Stomach (tissue), 8 donors: ENCODE measurements at regions not wholly inside any gene's neighbourhood (a gene's known extent, or its start where the extent isn't known, plus 50 kb on each side); places are given as distances from the start of the nearest gene placed in this dataset.
"Not testable (repeated sequence)": the region's sequence is repeated elsewhere in the genome, so short reads cannot be mapped to it uniquely, and the experiment has no call there.

Experiments used
- DNase-seq, 2 donors: peaks; one replicate each; pipeline versions ENCODE4 v3.0.0 to v3.0.0-alpha.2; 2013 to 2019
- H3K27ac ChIP-seq, 5 donors: fragments of 200-600 bp in 4 of 5; sonication (generic) in 4 of 5; one replicate each; pipeline ENCODE4 v1.5.1; 2013 to 2019; ENCODE audit warnings: mild to moderate bottlenecking in 1 of 5, moderate library complexity in 1 of 5
- H3K27me3 ChIP-seq, 3 donors: fragments of 200-600 bp; sonication (generic); one replicate each; pipeline ENCODE4 v1.5.1; 2017 to 2019; ENCODE audit warnings: mixed run types in 1 of 3
- H3K36me3 ChIP-seq, 4 donors: fragments of 200-600 bp; sonication (generic); 1 replicate in 3 of 4; 2 replicates in 1 of 4; pipeline ENCODE4 v1.5.1; 2016 to 2019
- H3K4me1 ChIP-seq, 4 donors: fragments of 200-600 bp; sonication (generic); one replicate each; pipeline ENCODE4 v1.5.1; 2016 to 2019
- H3K4me3 ChIP-seq, 4 donors: fragments of 200-600 bp; sonication (generic) in 3 of 4; one replicate each; pipeline ENCODE4 v1.5.1; 2016 to 2019; ENCODE audit warnings: mild to moderate bottlenecking in 1 of 4
- H3K9me3 ChIP-seq, 4 donors: fragments of 200-600 bp; sonication (generic); one replicate each; pipeline ENCODE4 v1.5.1; 2016 to 2019
- EP300 ChIP-seq: sonication (generic); formaldehyde crosslinking; IDR thresholded peaks from one replicate; pipeline ENCODE4 v1.6.1; 2017; ENCODE audit warnings: antibody characterized with exemption
- POLR2A ChIP-seq, 4 donors: fragments of 450-650 bp; IDR thresholded peaks; one replicate each; pipeline ENCODE4 v1.6.1; 2016; ENCODE audit warnings: antibody characterized with exemption in 4 of 4, control low read depth in 2 of 4, mild to moderate bottlenecking in 1 of 4, moderate library complexity in 1 of 4
- POLR2AphosphoS5 ChIP-seq, 3 donors: sonication (generic); formaldehyde crosslinking; IDR thresholded peaks; one replicate each; pipeline ENCODE4 v1.6.1; 2016; ENCODE audit warnings: antibody characterized with exemption in 3 of 3
- WGBS, 5 donors: extraction: QIAGEN DNeasy Blood & Tissue Kit in 3 of 5; methylation state at CpG; one replicate each; pipeline versions ENCODE4 v1.1.5 to v1.1.7; 2013 to 2018; 5-methylcytosine and 5-hydroxymethylcytosine counted together
- intact Hi-C: fragments of 100-400 bp; cut with DNase I; formaldehyde crosslinking; loops from one replicate; pipeline ENCODE4 v1.15.1; 2023; ENCODE audit warnings: low total_unique reads
- TF ChIP-seq, protein P1 (sequence below), 7 experiments: fragments of 450-650 bp in 4 of 7; fragments of 200-600 bp in 3 of 7; sonication (generic) in 3 of 7; IDR thresholded peaks; one replicate each; pipeline ENCODE4 v1.5.1; 2016 to 2019; ENCODE audit warnings: antibody characterized with exemption in 7 of 7, control low read depth in 2 of 7, mild to moderate bottlenecking in 1 of 7
- donor health status: healthy with polysubstance abuse.
- donor health status: Bipolar disorder and iron deficiency.
- donor health status: healthy.

DNA sequence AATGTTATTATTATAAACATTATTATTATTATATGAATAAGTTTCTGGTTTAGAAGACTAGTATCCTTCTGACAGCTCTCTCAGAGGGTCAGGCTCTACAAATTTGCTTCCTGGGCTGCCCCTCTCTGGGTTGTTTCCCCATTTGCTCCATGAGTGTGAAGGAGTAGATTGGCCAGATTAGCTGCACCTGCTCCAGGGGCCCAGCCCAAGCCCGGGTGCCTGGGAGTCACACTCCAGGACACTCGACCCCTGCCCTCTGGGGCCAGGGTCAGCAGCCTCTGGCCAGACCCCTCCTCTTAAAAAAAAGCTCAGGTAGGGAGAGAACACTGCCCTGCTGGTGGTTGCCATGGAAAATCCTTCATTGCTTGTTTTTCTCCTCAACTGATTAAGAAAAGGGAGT, 169.0 kb upstream of the FOXD4L5 start:
- H3K4me1 ChIP-seq, intact Hi-C loops, DNase-seq, H3K36me3 ChIP-seq, H3K4me3 ChIP-seq, H3K27ac ChIP-seq, H3K27me3 ChIP-seq: not testable (repeated sequence)
- H3K9me3 ChIP-seq = peaks cover 0 to 21% (median 13%) of the 10 kb centered on the region in 4 donors
- WGBS, 5 donors = 29 to 57% (median 53%) methylated on average over 2 of the region's 2 CpGs

- WGBS, 5 donors = 66 to 82% (median 68%) methylated on average over 3 to 12 of the region's 12 CpGs
- H3K36me3 ChIP-seq = not testable (repeated sequence)
Observed at GRCh38 chr9:65449886-65450610, 165.0 kb upstream of the FOXD4L5 start.

GRCh38 chr9:65449423-65449822, 164.4 kb upstream of the FOXD4L5 start:
- Histone ChIP-seq H3K36me3 (no peaks in the 10 kb centered on the region), H3K27ac (no peak overlapping the region), H3K9me3 (peaks cover 0 to 17% (median 8%) of the 10 kb centered on the region in 4 donors), H3K27me3 (no peaks in the 10 kb centered on the region), H3K4me3 (no peak overlapping the region), H3K4me1 (no peaks in the 10 kb centered on the region)
- 68 to 82% (median 74%) methylated on average over 3 to 6 of the region's 6 CpGs for WGBS, 5 donors
- TF ChIP-seq POLR2A (IDR thresholded peaks at IDR 0.05) = no peak
- TF ChIP-seq POLR2AphosphoS5 (IDR thresholded peaks at IDR 0.05) = no peak
- no peak for TF ChIP-seq EP300
- TF ChIP-seq, protein P1, sequence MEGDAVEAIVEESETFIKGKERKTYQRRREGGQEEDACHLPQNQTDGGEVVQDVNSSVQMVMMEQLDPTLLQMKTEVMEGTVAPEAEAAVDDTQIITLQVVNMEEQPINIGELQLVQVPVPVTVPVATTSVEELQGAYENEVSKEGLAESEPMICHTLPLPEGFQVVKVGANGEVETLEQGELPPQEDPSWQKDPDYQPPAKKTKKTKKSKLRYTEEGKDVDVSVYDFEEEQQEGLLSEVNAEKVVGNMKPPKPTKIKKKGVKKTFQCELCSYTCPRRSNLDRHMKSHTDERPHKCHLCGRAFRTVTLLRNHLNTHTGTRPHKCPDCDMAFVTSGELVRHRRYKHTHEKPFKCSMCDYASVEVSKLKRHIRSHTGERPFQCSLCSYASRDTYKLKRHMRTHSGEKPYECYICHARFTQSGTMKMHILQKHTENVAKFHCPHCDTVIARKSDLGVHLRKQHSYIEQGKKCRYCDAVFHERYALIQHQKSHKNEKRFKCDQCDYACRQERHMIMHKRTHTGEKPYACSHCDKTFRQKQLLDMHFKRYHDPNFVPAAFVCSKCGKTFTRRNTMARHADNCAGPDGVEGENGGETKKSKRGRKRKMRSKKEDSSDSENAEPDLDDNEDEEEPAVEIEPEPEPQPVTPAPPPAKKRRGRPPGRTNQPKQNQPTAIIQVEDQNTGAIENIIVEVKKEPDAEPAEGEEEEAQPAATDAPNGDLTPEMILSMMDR (IDR thresholded peaks at IDR 0.05) = no peak
- DNase-seq = no peak
- intact Hi-C loops = no loop called here

More at GRCh38 chr9:65449886-65450610, 165.0 kb upstream of the FOXD4L5 start:
- peaks cover 0 to 17% (median 6%) of the 10 kb centered on the region in 4 donors for H3K9me3 ChIP-seq
- H3K27ac ChIP-seq, H3K4me1 ChIP-seq, H3K27me3 ChIP-seq, intact Hi-C loops, H3K4me3 ChIP-seq, DNase-seq: not testable (repeated sequence)

GRCh38 chr9:65447146-65447545, 162.1 kb upstream of the FOXD4L5 start:
- 60 to 83% (median 73%) methylated on average over 4 to 7 of the region's 7 CpGs for WGBS, 5 donors
- DNase-seq, H3K27me3 ChIP-seq, H3K4me3 ChIP-seq, intact Hi-C loops, H3K4me1 ChIP-seq, H3K36me3 ChIP-seq, H3K27ac ChIP-seq: not testable (repeated sequence)
- peaks cover 0 to 25% (median 12%) of the 10 kb centered on the region in 4 donors for H3K9me3 ChIP-seq

DNA sequence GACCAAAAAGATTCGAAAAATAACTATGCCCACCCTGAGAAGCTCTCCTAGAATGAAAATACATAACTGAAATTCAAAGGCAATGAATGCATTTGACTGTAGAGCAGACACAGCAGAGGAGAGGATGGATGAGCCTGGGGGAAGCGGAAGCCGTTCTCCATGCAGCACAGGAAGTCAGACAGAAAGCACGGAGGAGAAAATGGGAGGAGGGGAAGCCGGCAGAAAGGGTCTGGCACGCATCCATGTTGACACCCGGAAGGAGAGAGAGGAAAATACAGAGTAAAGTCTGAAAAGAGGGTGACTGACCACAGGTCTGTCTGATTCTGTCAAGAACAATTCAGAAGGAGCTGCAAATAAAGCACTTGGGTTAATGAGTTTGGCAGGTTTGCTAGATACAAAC, 161.0 kb upstream of the FOXD4L5 start:
- H3K27ac ChIP-seq, H3K4me1 ChIP-seq, DNase-seq, H3K36me3 ChIP-seq, intact Hi-C loops, H3K4me3 ChIP-seq, H3K27me3 ChIP-seq: not testable (repeated sequence)
- 74 to 86% (median 82%) methylated on average over 7 of the region's 7 CpGs for WGBS, 5 donors
- peaks cover 0 to 25% (median 12%) of the 10 kb centered on the region in 4 donors for H3K9me3 ChIP-seq

DNA sequence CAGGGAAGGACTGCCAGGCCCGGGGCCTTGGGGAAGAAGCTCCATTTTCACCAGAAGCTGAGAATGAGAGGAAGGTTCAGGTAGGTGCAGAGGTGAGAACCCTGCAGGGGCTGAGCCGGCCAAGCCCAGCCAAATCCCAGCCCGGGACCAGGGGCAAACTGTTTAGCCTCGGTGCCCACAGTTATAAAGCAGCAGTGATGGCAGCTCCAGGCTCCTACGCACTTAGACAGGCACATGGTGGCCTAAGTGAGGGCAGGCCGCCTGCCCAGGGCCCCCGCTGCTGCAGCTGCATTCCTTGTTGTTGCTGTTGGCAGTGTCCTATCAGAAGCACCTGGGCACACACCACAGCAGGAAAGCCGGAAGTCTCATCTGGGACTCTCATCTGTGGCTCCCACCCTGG, 159.9 kb upstream of the FOXD4L5 start:
- TF ChIP-seq POLR2AphosphoS5 (IDR thresholded peaks at IDR 0.05) = no peak
- intact Hi-C loops = no loop called here
- no peaks in the 10 kb centered on the region for H3K4me1 ChIP-seq
- peaks cover 0 to 21% (median 10%) of the 10 kb centered on the region in 4 donors for H3K9me3 ChIP-seq
- H3K27me3 ChIP-seq = no peaks in the 10 kb centered on the region
- H3K27ac ChIP-seq = no peak overlapping the region
- no peak for DNase-seq
- H3K36me3 ChIP-seq = no peaks in the 10 kb centered on the region
- WGBS, 5 donors = 70 to 100% (median 77%) methylated on average over 6 to 8 of the region's 8 CpGs
- no peak overlapping the region for H3K4me3 ChIP-seq

DNA sequence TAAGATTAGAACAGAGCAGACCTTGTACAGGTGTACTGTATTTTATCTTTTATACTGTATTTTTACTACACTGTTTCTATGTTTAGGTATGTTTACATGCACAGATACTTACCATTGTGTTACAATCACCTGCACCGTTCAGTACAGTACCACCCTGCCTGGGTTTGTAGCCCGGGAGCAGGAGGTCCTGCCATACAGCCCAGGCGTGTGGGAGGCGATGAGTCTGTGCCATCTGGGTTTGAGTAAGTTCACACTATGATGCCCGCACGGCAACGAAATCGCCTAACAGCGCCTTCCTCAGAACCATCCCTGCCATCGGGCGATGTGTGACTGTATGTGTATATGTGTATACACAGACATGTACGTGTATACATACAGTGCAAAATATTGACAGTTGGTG, 157.1 kb upstream of the FOXD4L5 start:
- H3K27ac ChIP-seq, intact Hi-C loops, DNase-seq, H3K4me1 ChIP-seq, H3K4me3 ChIP-seq, H3K27me3 ChIP-seq, H3K36me3 ChIP-seq: not testable (repeated sequence)
- WGBS, 5 donors = 88 to 93% (median 91%) methylated on average over 10 to 12 of the region's 12 CpGs
- peaks cover 0 to 15% (median 5%) of the 10 kb centered on the region in 4 donors for H3K9me3 ChIP-seq

DNA sequence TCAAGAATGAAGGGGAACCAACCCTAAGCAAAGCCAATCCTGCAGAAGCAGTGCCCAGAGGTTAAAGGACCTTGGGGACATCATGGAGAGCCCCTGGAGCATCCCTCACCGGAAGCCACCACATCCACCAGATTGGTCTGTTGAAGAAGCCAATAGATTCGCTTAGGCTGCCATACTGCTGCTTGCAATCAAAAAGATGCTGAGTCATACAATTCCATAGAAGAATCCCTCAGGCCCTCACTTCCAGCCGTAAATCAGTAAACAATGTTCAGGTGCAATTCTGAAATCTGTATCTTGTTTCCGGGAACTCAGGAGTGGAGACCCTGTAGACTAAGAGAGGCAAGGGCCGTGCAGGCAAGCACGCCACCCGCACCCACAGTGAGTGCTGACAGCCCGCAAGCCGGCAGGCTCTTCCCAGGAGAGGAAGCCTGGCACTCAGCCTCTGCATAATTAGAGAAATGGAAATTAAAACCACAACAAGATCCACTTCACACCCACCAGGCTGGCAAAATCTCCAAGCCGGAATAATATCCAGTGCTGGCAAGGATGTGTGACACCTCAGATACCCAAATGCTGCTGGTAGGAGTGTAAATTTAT, 156.4 kb upstream of the FOXD4L5 start:
- H3K27ac ChIP-seq, H3K4me3 ChIP-seq, DNase-seq, H3K36me3 ChIP-seq, H3K27me3 ChIP-seq, H3K4me1 ChIP-seq, intact Hi-C loops: not testable (repeated sequence)
- peaks cover 0 to 22% (median 10%) of the 10 kb centered on the region in 4 donors for H3K9me3 ChIP-seq
- WGBS, 5 donors = 74 to 91% (median 90%) methylated on average over 2 to 10 of the region's 10 CpGs
